Stomach smooth muscle (tissue), 2 donors: ENCODE measurements at regions not wholly inside any gene's neighbourhood (a gene's known extent, or its start where the extent isn't known, plus 50 kb on each side); places are given as distances from the start of the nearest gene placed in this dataset.

Experiments used
- H3K27ac ChIP-seq: one replicate; pipeline ENCODE4 v1.7.0; 2013; ENCODE audit warnings: mild to moderate bottlenecking, low read length, inconsistent platforms
- H3K27me3 ChIP-seq, 2 donors: one replicate each; pipeline ENCODE4 v1.7.0; 2013; ENCODE audit warnings: low read length in 2 of 2; ENCODE audit not compliant: insufficient read depth in 2 of 2, control insufficient read depth in 1 of 2
- H3K36me3 ChIP-seq, 2 donors: one replicate each; pipeline ENCODE4 v1.7.0; 2013; ENCODE audit warnings: low read length in 2 of 2; ENCODE audit not compliant: control insufficient read depth in 2 of 2, insufficient read depth in 2 of 2
- H3K4me1 ChIP-seq: one replicate; pipeline ENCODE4 v1.7.0; 2013; ENCODE audit warnings: low read length; ENCODE audit not compliant: control insufficient read depth, insufficient read depth
- H3K4me3 ChIP-seq, 2 donors: one replicate each; pipeline ENCODE4 v1.7.0; 2013; ENCODE audit warnings: low read length in 2 of 2
- H3K9ac ChIP-seq, 2 donors: one replicate each; pipeline ENCODE4 v1.7.0; 2013; ENCODE audit warnings: low read length in 2 of 2, mild to moderate bottlenecking in 1 of 2
- H3K9me3 ChIP-seq, 2 donors: one replicate each; pipeline ENCODE4 v1.7.0; 2013; ENCODE audit warnings: low read length in 2 of 2; ENCODE audit not compliant: control insufficient read depth in 2 of 2
- donor health status: healthy.
- donor health status: Pancreatic carcinoma.

DNA sequence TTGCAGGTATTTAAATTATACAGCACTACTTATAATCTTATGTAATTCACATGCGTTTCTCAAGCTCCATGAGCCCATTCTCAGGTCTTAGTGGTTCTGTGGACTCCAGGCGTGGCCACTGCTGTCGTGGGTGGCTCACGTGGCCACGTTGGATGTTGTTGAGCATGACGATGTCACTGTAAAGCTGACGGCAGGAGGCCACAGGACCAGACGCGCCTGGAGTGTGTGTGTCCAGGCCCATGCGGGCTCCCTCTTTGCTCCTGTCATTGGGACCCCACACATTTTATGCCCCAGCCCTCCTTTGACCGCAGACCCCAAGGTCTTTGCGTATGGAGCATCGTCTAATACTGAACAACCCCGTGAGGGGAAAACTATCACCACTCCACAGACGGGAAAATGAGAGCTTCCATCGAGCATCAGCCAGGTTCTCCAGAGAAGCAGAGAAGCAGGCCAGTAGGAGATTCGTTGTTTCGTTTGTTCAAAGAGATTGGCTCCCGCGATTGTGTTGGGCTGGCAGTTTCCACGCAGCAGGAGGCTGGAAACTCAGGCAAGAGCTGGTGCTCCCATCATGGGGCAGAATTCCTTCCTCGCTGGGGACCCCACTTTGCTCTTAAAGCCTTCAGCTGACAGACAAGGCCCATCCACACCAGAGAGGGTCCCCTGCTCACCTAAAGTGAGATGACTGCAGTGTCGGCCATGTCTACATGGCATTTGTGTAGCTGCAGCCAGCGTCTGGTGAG, 129.3 kb upstream of the SPACA7 start:
- no peaks in the 10 kb centered on the region for H3K36me3 ChIP-seq
- no peak overlapping the region for H3K27ac ChIP-seq
- no peak overlapping the region for H3K9ac ChIP-seq
- H3K9me3 ChIP-seq, result no peaks in the 10 kb centered on the region
- peaks cover 2 to 16% of the 10 kb centered on the region in 2 donors for H3K27me3 ChIP-seq
- no peak overlapping the region for H3K4me3 ChIP-seq
- no peaks in the 10 kb centered on the region for H3K4me1 ChIP-seq

DNA sequence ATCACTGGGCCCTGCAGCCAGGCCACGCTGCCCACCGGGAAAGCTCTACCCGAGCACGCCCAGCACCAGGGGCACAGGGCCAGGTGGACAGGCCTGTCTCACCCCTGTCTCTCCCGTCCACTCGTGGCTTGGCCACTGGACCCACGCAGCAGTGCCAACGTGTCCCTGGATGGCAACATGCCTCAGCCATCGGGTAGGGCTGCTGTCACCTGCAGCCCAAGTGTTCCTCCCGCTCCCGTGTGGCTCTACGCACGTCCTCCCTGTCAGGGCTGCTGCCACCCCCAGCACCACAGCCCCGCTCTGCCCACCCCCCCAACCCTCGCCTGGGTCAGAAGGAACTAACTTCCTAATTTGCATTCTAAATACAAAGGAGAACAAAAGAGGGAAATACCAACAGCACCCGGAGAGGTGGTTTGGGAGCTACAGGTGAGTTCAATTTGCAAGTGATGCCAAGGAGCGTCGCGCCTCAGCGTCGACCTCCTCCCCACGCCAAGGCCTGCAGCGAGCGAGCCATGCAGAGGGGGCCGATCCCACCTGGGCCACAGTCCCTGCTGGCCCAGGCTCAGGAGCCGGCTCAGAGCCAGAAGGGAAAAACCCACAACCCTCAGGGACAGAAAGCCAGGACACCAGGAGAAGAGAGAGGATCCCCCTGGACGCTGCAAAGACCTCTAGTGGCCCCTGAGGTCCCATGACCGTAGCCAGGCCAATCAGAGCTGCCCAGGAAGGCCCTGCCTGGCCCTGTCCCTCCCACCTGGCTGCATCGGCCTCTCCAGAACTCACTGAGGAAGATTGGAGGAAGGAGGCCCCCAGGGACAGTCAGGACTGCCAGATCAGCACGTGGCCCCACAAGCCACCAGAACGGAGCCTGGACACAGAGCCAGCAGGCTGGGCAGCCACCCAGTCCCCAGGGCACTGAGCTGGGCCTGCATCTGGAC, 128.4 kb upstream of the SPACA7 start:
- no peak overlapping the region for H3K4me3 ChIP-seq
- peaks cover 2 to 15% of the 10 kb centered on the region in 2 donors for H3K27me3 ChIP-seq
- H3K27ac ChIP-seq, result no peak overlapping the region
- no peak overlapping the region for H3K9ac ChIP-seq
- no peaks in the 10 kb centered on the region for H3K9me3 ChIP-seq
- H3K4me1 ChIP-seq, result no peaks in the 10 kb centered on the region
- no peaks in the 10 kb centered on the region for H3K36me3 ChIP-seq

DNA sequence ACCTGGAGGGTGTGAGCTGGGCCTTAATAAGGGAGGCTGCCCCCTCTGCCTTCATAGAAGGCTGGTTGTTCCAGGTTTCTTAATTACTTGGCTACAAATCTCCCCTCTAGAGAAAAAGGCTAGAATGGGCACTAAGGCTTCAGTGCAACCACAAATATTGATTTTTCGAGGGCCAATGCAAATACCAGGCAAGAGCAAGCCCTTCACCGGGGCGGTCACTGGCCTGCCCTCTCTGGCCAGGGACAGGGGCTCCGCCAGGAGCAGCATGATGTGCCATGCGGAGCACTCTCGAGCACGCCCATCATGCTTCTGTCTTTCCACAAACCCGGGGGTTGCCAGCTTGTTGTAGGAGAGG, 127.8 kb upstream of the SPACA7 start:
- Histone ChIP-seq H3K27ac (no peak overlapping the region), H3K27me3 (peaks cover 2 to 14% of the 10 kb centered on the region in 2 donors), H3K36me3 (no peaks in the 10 kb centered on the region), H3K9me3 (no peaks in the 10 kb centered on the region), H3K9ac (no peak overlapping the region), H3K4me1 (no peaks in the 10 kb centered on the region), H3K4me3 (no peak overlapping the region)

DNA sequence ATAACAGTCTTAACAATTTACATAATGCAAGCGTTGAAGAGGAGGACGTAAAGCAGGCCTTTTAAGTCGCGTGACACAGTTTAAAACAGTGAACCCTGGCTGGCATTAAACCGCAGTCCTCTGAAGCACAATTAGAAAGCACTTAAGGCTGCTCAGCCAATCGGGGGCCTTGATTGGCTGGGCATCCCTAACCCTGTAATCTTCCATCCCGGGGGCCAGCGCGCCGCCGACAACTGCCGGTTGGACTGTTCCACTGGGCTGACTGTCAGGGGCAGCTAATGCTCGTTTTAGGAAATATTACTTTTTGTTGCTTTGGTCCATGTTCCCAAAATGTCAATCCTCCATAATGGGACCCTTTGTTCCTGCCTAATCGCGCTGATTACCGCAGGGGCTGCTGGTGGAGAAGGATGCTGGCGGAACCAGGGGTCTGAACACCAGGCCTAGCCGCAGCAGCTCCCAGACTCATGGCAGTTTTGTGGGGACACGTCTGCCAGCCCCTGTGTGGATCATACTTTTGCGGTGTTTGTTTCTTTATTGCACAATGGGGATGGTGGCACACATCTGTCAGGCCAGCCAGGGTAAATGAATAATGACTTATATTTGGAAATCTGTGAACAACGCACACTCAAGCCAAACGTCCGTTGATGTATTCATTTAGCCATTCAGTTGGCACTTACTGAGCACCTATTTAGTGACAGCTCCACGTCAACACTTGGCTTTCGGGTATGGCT, 127.1 kb upstream of the SPACA7 start:
- Histone ChIP-seq H3K9me3 (no peaks in the 10 kb centered on the region), H3K36me3 (no peaks in the 10 kb centered on the region), H3K27ac (no peak overlapping the region), H3K9ac (no peak overlapping the region), H3K27me3 (peaks cover 2 to 14% of the 10 kb centered on the region in 2 donors), H3K4me1 (no peaks in the 10 kb centered on the region), H3K4me3 (no peak overlapping the region)

DNA sequence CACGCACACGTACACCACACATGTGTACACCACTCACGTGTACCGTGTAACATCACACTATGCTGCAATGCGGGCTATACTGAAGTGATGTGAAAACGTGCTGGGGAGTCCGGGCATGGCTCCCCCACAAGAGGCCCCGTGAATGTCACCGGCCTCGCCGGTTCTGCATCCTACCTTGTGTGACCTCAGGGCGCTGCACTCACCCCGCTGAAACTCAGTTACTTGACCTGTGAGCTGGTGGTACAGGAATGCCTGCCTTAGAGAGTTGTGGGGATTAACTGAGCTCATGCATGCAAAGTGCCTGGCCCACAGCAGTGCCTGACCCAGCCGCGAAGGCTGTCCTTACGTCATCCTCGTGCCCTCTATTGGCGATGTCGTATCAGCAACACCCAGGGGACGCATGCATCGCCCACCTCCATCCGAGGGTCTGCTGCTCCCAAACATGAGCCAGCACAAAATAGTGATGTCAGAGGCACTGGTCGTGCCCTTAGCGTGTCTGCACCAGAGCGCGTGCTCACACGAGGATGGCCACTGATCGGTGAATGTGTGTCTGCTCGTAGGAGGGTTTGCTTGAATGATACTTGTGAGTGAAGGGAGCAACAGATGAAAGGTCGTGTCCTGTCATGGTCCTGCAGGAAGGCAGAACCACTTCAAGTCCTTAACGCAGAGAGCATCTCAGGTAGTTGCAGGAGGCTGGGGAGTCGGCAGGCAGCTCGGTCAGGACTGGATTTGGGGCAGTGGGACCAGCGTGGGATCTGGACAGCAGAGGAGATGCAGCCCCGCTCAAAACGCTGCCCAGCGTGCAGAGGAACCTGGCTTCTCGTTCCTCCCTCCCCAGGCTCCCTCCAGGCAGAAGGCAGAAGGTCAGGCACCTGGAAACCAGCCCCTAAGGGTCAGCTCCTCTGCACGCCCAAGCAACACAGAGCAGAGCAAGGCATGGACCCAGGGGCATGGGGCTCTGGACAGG, 126.2 kb upstream of the SPACA7 start:
- no peaks in the 10 kb centered on the region for H3K36me3 ChIP-seq
- H3K27ac ChIP-seq, result no peak overlapping the region
- H3K4me1 ChIP-seq, result no peaks in the 10 kb centered on the region
- H3K27me3 ChIP-seq, result peaks cover 2 to 13% of the 10 kb centered on the region in 2 donors
- no peak overlapping the region for H3K4me3 ChIP-seq
- no peaks in the 10 kb centered on the region for H3K9me3 ChIP-seq
- H3K9ac ChIP-seq, result no peak overlapping the region

DNA sequence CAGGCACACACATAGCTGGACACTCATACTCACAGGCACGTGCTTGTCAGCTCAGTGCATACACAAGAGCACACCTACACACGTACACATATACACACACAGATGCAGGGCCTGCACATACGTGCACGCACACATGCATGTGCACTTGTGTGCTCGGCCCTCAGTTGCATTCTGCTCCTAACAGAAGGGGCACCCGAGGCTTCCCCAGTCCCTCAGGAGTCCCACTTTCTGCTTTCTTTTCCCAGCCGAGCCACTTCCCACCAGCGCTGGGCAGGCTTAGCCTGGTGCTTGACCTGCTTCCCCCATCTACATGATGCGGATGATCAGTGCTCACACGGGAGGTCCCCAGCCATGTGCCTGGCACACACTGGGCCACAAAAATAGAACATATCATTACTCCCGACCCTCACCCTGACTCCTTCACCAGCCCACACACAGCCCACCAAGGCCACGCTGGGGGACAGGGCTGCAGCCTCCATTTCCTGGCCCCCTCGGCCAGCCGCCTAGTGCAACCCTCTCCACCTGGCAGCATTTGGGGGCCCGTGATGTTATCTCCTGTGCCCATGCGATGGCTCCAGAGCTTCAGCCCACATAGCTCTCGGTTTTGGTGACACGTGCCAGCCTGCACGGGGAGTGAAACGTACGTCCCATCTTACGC, 125.2 kb upstream of the SPACA7 start:
- H3K27ac ChIP-seq, result no peak overlapping the region
- no peak overlapping the region for H3K9ac ChIP-seq
- H3K9me3 ChIP-seq, result peaks cover 0 to 3% of the 10 kb centered on the region in 2 donors
- H3K27me3 ChIP-seq, result peaks cover 2 to 12% of the 10 kb centered on the region in 2 donors
- no peak overlapping the region for H3K4me3 ChIP-seq
- no peaks in the 10 kb centered on the region for H3K4me1 ChIP-seq
- H3K36me3 ChIP-seq, result no peaks in the 10 kb centered on the region

DNA sequence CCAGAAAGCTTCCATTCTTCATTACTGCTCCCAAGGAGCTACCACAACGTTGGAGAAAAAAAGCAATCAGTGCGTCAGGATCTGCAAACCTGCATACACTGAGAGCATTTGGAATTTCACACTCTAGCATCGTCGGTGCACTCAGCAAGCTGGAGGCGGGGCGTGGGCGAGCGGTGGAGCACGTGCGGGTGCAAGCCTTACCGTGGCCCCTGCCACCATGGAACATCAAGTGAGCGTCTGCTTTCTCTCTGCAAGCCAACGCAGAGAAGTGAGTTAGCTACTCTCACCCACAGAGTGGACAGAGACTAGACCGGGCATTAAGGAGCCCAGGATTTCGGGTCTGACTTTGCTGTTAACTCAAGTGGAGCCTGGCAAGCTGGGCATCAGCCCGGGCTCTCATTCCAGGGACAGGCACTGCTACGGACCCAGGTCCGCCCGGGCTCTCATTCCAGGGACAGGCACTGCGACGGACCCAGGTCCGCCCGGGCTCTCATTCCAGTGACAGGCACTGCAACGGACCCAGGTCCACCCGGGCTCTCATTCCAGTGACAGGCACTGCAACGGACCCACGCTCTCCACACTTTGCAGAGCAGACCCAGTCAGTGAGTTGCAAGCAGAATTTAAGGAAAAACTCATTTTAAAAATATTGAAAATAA, 124.1 kb upstream of the SPACA7 start:
- Histone ChIP-seq H3K4me1 (no peaks in the 10 kb centered on the region), H3K27me3 (peaks cover 2 to 12% of the 10 kb centered on the region in 2 donors), H3K9ac (no peak overlapping the region), H3K27ac (no peak overlapping the region), H3K9me3 (peaks cover 0 to 3% of the 10 kb centered on the region in 2 donors), H3K4me3 (no peak overlapping the region), H3K36me3 (no peaks in the 10 kb centered on the region)

DNA sequence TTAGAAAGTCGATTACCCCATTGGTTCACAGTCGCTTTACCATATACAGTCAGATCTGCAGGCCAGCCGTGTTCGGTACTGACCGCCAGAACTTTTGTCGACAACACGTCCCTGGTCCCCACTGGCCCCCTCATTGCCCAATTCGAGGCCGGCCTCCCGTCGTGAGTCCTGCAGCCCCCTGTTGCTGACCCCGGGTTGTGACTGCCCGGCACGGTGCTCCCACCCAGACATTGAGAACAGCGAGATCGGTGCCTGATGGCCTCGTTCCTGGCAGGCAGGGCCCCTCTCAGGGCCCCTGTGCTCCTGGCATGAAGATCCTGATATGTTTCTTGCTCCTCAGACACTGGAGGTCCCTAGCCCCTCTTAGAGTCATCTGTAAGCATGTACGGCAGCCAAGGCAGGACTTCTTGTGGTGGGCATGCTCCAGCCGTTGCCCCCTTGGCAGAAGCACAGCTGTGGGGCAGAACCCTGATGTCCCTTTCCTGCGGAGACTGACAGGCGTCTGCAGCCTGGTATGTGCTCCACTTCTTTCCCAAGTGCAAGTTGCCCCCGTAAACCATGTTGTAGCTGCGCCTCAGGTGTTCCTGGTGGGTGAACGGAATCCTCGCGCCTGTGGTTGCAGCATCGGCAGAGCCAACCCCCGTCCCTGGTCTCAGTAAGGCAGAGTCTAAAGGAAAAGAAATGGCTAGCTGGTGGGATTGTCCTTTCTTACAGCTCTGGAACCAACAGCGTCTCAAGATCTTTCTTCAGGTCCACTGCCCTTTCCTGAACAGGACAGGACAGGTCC, 123.2 kb upstream of the SPACA7 start:
- H3K36me3 ChIP-seq, result no peaks in the 10 kb centered on the region
- no peak overlapping the region for H3K27ac ChIP-seq
- no peak overlapping the region for H3K9ac ChIP-seq
- peaks cover 0 to 3% of the 10 kb centered on the region in 2 donors for H3K9me3 ChIP-seq
- no peak overlapping the region for H3K4me3 ChIP-seq
- H3K27me3 ChIP-seq, result peaks cover 2 to 12% of the 10 kb centered on the region in 2 donors
- no peaks in the 10 kb centered on the region for H3K4me1 ChIP-seq

DNA sequence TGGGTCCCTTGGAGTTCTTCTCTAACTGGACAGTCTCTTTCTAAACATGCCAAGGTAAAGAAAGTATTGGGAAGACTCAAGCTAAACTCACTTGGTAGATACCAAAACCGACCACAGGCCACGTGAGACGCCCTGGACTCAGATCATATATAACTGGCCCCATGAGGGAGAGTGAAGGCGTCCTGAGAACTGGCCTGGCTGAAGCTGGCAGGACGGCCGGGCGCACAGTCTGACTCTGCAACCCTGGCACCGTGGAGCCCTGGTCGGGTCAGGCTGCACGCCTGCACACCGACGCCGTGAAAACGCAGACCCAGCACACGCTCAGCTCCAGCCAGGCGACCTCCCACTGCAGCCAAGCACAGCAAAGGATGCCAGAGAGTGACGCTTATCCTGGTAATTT, 122.5 kb upstream of the SPACA7 start:
- no peak overlapping the region for H3K4me3 ChIP-seq
- H3K4me1 ChIP-seq, result no peaks in the 10 kb centered on the region
- no peaks in the 10 kb centered on the region for H3K36me3 ChIP-seq
- H3K9me3 ChIP-seq, result peaks cover 0 to 3% of the 10 kb centered on the region in 2 donors
- peaks cover 2 to 12% of the 10 kb centered on the region in 2 donors for H3K27me3 ChIP-seq
- no peak overlapping the region for H3K9ac ChIP-seq
- no peak overlapping the region for H3K27ac ChIP-seq
